Neural cell (in vitro differentiated cells): ENCODE measurements at regions not wholly inside any gene's neighbourhood (a gene's known extent, or its start where the extent isn't known, plus 50 kb on each side); places are given as distances from the start of the nearest gene placed in this dataset.

Experiments
- CTCF ChIP-seq: fragments of 450-650 bp; IDR thresholded peaks from 2 replicates; pipeline ENCODE4 v1.5.1; 2014; ENCODE audit warnings: antibody characterized with exemption, mild to moderate bottlenecking, moderate library complexity; ENCODE audit not compliant: poor library complexity, severe bottlenecking
- EP300 ChIP-seq: fragments of 450-650 bp; conservative IDR thresholded peaks from 2 replicates; pipeline ENCODE4 v1.6.1; 2014; ENCODE audit warnings: antibody characterized with exemption, mild to moderate bottlenecking, moderate library complexity; ENCODE audit not compliant: poor library complexity, severe bottlenecking
- EZH2 ChIP-seq: fragments of 200-600, 300-800 bp; shearing (Covaris generic), sonication (generic); IDR thresholded peaks from 2 replicates; pipeline ENCODE4 v1.6.1; 2014; ENCODE audit warnings: antibody characterized with exemption, low read length, borderline replicate concordance, mild to moderate bottlenecking; ENCODE audit not compliant: insufficient read depth, poor library complexity, severe bottlenecking
- POLR2AphosphoS5 ChIP-seq: IDR thresholded peaks from 2 replicates; pipeline ENCODE4 v1.6.1; 2012
- TAF1 ChIP-seq: IDR thresholded peaks from 2 replicates; pipeline ENCODE4 v1.6.1; 2012; ENCODE audit warnings: low read depth

- no peak for TF ChIP-seq TAF1
- TF ChIP-seq CTCF: no peak
- peak; percentile 54 for TF ChIP-seq EP300
- no peak for TF ChIP-seq EZH2
- no peak for TF ChIP-seq POLR2AphosphoS5
Observed at GRCh38 chr1:34688006-34688741, 66.7 kb upstream of the GJB5 start.
